H1 (cell line): ENCODE measurements at regions not wholly inside any gene's neighbourhood (a gene's known extent, or its start where the extent isn't known, plus 50 kb on each side); places are given as distances from the start of the nearest gene placed in this dataset.

ENCODE experiments used
- BACH1 ChIP-seq: IDR thresholded peaks from 2 replicates; pipeline ENCODE4 v1.6.1; 2012; ENCODE audit warnings: low read length, improper control_type of control experiment
- CTBP2 ChIP-seq: IDR thresholded peaks from 2 replicates; pipeline ENCODE4 v1.7.0; 2011; ENCODE audit warnings: borderline replicate concordance, mild to moderate bottlenecking, moderate library complexity, mixed read lengths, low read length; ENCODE audit not compliant: insufficient read depth, insufficient read length
- KDM1A ChIP-seq: fragments of 200-600, 300-600 bp; sonication (generic); IDR thresholded peaks from 2 replicates; pipeline ENCODE4 v1.7.1; 2016; ENCODE audit warnings: mild to moderate bottlenecking, low read length, borderline replicate concordance
- TAF1 ChIP-seq: IDR thresholded peaks from 2 replicates; pipeline ENCODE4 v1.6.1; 2011; ENCODE audit warnings: mild to moderate bottlenecking, low read depth, low read length
- TF ChIP-seq, protein P1 (sequence below): IDR thresholded peaks from 2 replicates; pipeline ENCODE4 v1.6.1; 2012; ENCODE audit warnings: inconsistent platforms

DNA sequence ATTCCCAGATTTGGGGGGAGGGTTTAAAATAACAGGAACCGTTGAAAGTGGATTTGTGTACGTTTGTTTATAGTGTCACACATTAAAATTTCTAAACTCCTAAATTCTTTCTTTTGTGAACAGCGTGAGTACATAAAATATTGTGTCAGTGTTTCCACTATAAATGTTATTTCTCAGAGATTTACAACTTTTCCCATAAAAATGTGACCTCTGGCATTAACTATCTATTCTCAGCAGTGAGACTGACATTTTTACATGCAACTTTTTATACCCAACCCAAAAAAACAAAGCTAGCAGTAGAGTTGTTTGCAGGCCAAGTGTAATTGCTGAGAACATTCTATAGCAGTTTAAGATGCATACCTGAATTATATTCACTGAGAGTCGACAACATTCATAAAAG is 757.0 kb upstream of the ADAMTS16 start (continued):
- TF ChIP-seq, protein P1, sequence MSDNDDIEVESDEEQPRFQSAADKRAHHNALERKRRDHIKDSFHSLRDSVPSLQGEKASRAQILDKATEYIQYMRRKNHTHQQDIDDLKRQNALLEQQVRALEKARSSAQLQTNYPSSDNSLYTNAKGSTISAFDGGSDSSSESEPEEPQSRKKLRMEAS = no peak
- no peak for TF ChIP-seq KDM1A
- no peak for TF ChIP-seq CTBP2
- no peak for TF ChIP-seq TAF1
- no peak for TF ChIP-seq BACH1
